Caco-2 (cell line): ENCODE measurements at regions not wholly inside any gene's neighbourhood (a gene's known extent, or its start where the extent isn't known, plus 50 kb on each side); places are given as distances from the start of the nearest gene placed in this dataset.

Source experiments
- BruUV-seq: library from RNA; stranded (reverse); fragments of 400-500 nt; replicated peaks from 2 replicates; lab custom pipeline; 2021; lab: Mats Ljungman, UMichigan
- CTCF ChIA-PET: fragments of 300-600 bp; sonication (Branson Sonifier 250); formaldehyde crosslinking; loops from one replicate; lab custom pipeline; 2022; ENCODE audit warnings: antibody characterized with exemption; lab: Charles Lee
- POLR2A ChIA-PET: fragments of 300-600 bp; sonication (Branson Sonifier 250); formaldehyde crosslinking; loops from one replicate; lab custom pipeline; 2022; ENCODE audit warnings: antibody characterized with exemption; lab: Charles Lee
- DNase-seq, 2 experiments: peaks; one replicate each; pipeline versions ENCODE4 v3.0.0 to v3.0.0-alpha.2; 2020 to 2022
- H3K27me3 ChIP-seq: replicated peaks from 2 replicates; pipeline ENCODE4 v1.6.0; 2011; ENCODE audit warnings: low read length; ENCODE audit not compliant: control insufficient read depth, insufficient read depth
- H3K36me3 ChIP-seq: 2 replicates; pipeline ENCODE4 v1.5.1; 2011; ENCODE audit warnings: low read length; ENCODE audit not compliant: control insufficient read depth, insufficient read depth
- H3K4me1 ChIP-seq: fragments of 250-450 bp; sonication (Bioruptor Pico); 2 replicates; pipeline ENCODE4 v1.5.1; 2020; ENCODE audit warnings: mild to moderate bottlenecking
- H3K4me3 ChIP-seq: 2 replicates; pipeline ENCODE4 v1.5.1; 2011; ENCODE audit warnings: low read depth, mild to moderate bottlenecking, control low read depth, low read length
- H3K9me3 ChIP-seq: fragments of 250-450 bp; sonication (Bioruptor Pico); 2 replicates; pipeline ENCODE4 v1.5.1; 2020; ENCODE audit warnings: mild to moderate bottlenecking, moderate library complexity
- H3K27ac Mint-ChIP-seq: one replicate; pipeline ENCODE4 v1.8.0; 2022; ENCODE audit warnings: mixed read lengths; ENCODE audit not compliant: unreplicated experiment
- H3K27me3 Mint-ChIP-seq: one replicate; pipeline ENCODE4 v1.8.0; 2022; ENCODE audit warnings: mixed read lengths; ENCODE audit not compliant: insufficient read depth, unreplicated experiment
- H3K36me3 Mint-ChIP-seq: one replicate; pipeline ENCODE4 v1.8.0; 2022; ENCODE audit warnings: mild to moderate bottlenecking, mixed read lengths; ENCODE audit not compliant: insufficient read depth, unreplicated experiment
- H3K4me1 Mint-ChIP-seq: one replicate; pipeline ENCODE4 v1.8.0; 2022; ENCODE audit warnings: low read depth, mixed read lengths; ENCODE audit not compliant: unreplicated experiment
- H3K4me3 Mint-ChIP-seq: one replicate; pipeline ENCODE4 v1.8.0; 2022; ENCODE audit warnings: mild to moderate bottlenecking, moderate library complexity, mixed read lengths; ENCODE audit not compliant: unreplicated experiment
- H3K9me3 Mint-ChIP-seq: one replicate; pipeline ENCODE4 v1.8.0; 2022; ENCODE audit warnings: mixed read lengths; ENCODE audit not compliant: unreplicated experiment
- intact Hi-C: fragments of 100-400 bp; cut with micrococcal nuclease; formaldehyde crosslinking; loops from one replicate; pipeline ENCODE4 v1.10.0; 2022; ENCODE audit not compliant: unreplicated experiment
- TF ChIP-seq, protein P1 (sequence below), 2 experiments: fragments of 200-600 bp in 1 of 2; IDR thresholded peaks; 1 replicate in 1 of 2; 2 replicates in 1 of 2; pipeline versions ENCODE4 v1.5.1 to v1.8.0; 2011 to 2022; ENCODE audit warnings: antibody characterized with exemption in 1 of 2, control low read depth in 1 of 2, inconsistent platforms in 1 of 2, low read depth in 1 of 2, low read length in 1 of 2, mild to moderate bottlenecking in 1 of 2, moderate library complexity in 1 of 2; ENCODE audit not compliant: insufficient read depth in 1 of 2, severe bottlenecking in 1 of 2, unreplicated experiment in 1 of 2

DNA sequence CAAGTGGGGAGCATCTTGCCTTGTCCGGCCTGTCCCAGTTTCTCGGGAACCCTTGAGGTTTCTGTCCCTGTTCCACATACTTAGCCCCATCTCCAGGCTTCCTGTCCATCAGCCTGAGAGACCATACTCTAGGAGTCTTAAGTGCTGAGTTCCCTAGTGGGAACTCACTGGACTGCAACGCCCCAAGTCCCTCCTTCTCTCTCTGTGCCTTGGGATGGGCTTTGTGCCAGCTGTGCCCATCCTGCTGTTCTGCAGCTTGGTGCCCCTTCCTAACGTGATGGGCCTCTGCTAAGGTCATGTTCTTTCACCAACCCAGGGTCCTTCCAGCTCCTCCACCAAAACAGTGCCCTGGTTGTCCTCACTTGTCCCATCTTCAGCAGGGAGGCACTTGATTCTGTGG, 222.3 kb upstream of the ANKRD55 start:
- no TSS peak for BruUV-seq
- H3K27ac Mint-ChIP-seq, result peak overlapping the region; percentile 24
- Histone ChIP-seq H3K4me3 (no peak overlapping the region), H3K9me3 (no peaks in the 10 kb centered on the region), H3K36me3 (no peaks in the 10 kb centered on the region), H3K4me1 (peaks cover 37% of the 10 kb centered on the region), H3K27me3 (no peaks in the 10 kb centered on the region)
- no peak for DNase-seq
- H3K4me1 Mint-ChIP-seq, result peaks cover 21% of the 10 kb centered on the region
- H3K9me3 Mint-ChIP-seq, result peaks cover 17% of the 10 kb centered on the region
- TF ChIP-seq, protein P1, sequence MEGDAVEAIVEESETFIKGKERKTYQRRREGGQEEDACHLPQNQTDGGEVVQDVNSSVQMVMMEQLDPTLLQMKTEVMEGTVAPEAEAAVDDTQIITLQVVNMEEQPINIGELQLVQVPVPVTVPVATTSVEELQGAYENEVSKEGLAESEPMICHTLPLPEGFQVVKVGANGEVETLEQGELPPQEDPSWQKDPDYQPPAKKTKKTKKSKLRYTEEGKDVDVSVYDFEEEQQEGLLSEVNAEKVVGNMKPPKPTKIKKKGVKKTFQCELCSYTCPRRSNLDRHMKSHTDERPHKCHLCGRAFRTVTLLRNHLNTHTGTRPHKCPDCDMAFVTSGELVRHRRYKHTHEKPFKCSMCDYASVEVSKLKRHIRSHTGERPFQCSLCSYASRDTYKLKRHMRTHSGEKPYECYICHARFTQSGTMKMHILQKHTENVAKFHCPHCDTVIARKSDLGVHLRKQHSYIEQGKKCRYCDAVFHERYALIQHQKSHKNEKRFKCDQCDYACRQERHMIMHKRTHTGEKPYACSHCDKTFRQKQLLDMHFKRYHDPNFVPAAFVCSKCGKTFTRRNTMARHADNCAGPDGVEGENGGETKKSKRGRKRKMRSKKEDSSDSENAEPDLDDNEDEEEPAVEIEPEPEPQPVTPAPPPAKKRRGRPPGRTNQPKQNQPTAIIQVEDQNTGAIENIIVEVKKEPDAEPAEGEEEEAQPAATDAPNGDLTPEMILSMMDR (IDR thresholded peaks at IDR 0.05; ENCODE audit: insufficient read depth in 1 of 2, low read depth in 1 of 2, low read length in 1 of 2, severe bottlenecking in 1 of 2, unreplicated experiment in 1 of 2), result no peak
- intact Hi-C loops, result no loop called here
- ChIA-PET CTCF (no interaction called here), POLR2A (no interaction called here)
- H3K4me3 Mint-ChIP-seq, result no peak overlapping the region
- H3K36me3 Mint-ChIP-seq, result peaks cover 6% of the 10 kb centered on the region
- H3K27me3 Mint-ChIP-seq, result no peaks in the 10 kb centered on the region

GRCh38 chr5:56454219-56454862, 221.2 kb upstream of the ANKRD55 start:
- H3K9me3 Mint-ChIP-seq, result peaks cover 17% of the 10 kb centered on the region
- BruUV-seq, result no TSS peak
- H3K9me3 ChIP-seq, result no peaks in the 10 kb centered on the region
- ChIA-PET CTCF (no interaction called here), POLR2A (no interaction called here)
- peaks cover 17% of the 10 kb centered on the region for H3K4me1 Mint-ChIP-seq
- intact Hi-C loops, result no loop called here
- H3K36me3 Mint-ChIP-seq, result peaks cover 6% of the 10 kb centered on the region
- H3K27me3 Mint-ChIP-seq, result no peaks in the 10 kb centered on the region
- no peak overlapping the region for H3K4me3 ChIP-seq
- no peaks in the 10 kb centered on the region for H3K27me3 ChIP-seq
- TF ChIP-seq, protein P1 (IDR thresholded peaks at IDR 0.05; ENCODE audit: insufficient read depth in 1 of 2, low read depth in 1 of 2, low read length in 1 of 2, severe bottlenecking in 1 of 2, unreplicated experiment in 1 of 2), result no peak
- no peaks in the 10 kb centered on the region for H3K36me3 ChIP-seq
- H3K4me3 Mint-ChIP-seq, result no peak overlapping the region
- peak overlapping the region; percentile 17 for H3K27ac Mint-ChIP-seq
- DNase-seq, result peak in 1 of 2 experiments; percentile 54
- peaks cover 37% of the 10 kb centered on the region for H3K4me1 ChIP-seq

GRCh38 chr5:56451742-56452141, 218.6 kb upstream of the ANKRD55 start:
- Histone ChIP-seq H3K4me3 (no peak overlapping the region), H3K4me1 (peaks cover 59% of the 10 kb centered on the region), H3K27me3 (no peaks in the 10 kb centered on the region), H3K9me3 (no peaks in the 10 kb centered on the region), H3K36me3 (no peaks in the 10 kb centered on the region)
- Mint-ChIP-seq H3K27ac (no peak overlapping the region), H3K36me3 (peaks cover 6% of the 10 kb centered on the region), H3K27me3 (no peaks in the 10 kb centered on the region), H3K9me3 (peaks cover 17% of the 10 kb centered on the region), H3K4me1 (peaks cover 35% of the 10 kb centered on the region), H3K4me3 (no peak overlapping the region)
- POLR2A ChIA-PET, result interaction anchor here (0.6 kb wide), 1 partner anchor 40 kb away, joined by 3 read pairs; no protein-coding TSS in a partner anchor
- no TSS peak for BruUV-seq
- intact Hi-C loops, result no loop called here
- no peak for DNase-seq
- CTCF ChIA-PET, result no interaction called here
- TF ChIP-seq, protein P1 (IDR thresholded peaks at IDR 0.05; ENCODE audit: insufficient read depth in 1 of 2, low read depth in 1 of 2, low read length in 1 of 2, severe bottlenecking in 1 of 2, unreplicated experiment in 1 of 2), result no peak
